MCF 10A (cell line): ENCODE measurements at regions not wholly inside any gene's neighbourhood (a gene's known extent, or its start where the extent isn't known, plus 50 kb on each side); places are given as distances from the start of the nearest gene placed in this dataset.

ENCODE experiments used
- BruUV-seq: library from RNA; stranded (reverse); fragments of 400-500 nt; replicated peaks from 2 replicates; lab custom pipeline; 2021; lab: Mats Ljungman, UMichigan
- CTCF ChIA-PET: fragments of 300-600 bp; sonication (Branson Sonifier 250); formaldehyde crosslinking; extraction: SDS; loops from one replicate; lab custom pipeline; 2021; ENCODE audit warnings: antibody characterized with exemption, inconsistent platforms; lab: Yijun Ruan, JAX
- POLR2A ChIA-PET: fragments of 300-600, 350-650 bp; sonication (Branson Sonifier 250); formaldehyde crosslinking; extraction: SDS; loops from one replicate; lab custom pipeline; 2020; ENCODE audit warnings: antibody characterized with exemption, inconsistent platforms; lab: Yijun Ruan, JAX
- DNase-seq: peaks from one replicate; pipeline ENCODE4 v3.0.0-alpha.2; 2018; ENCODE audit not compliant: unreplicated experiment
- H3K27ac Mint-ChIP-seq: one replicate; pipeline ENCODE4 v1.8.0; 2022; ENCODE audit warnings: mild to moderate bottlenecking, low read depth, mixed read lengths; ENCODE audit not compliant: unreplicated experiment
- H3K27me3 Mint-ChIP-seq: one replicate; pipeline ENCODE4 v1.8.0; 2022; ENCODE audit warnings: mixed read lengths; ENCODE audit not compliant: insufficient read depth, unreplicated experiment
- H3K36me3 Mint-ChIP-seq: one replicate; pipeline ENCODE4 v1.8.0; 2022; ENCODE audit warnings: mild to moderate bottlenecking, moderate library complexity, mixed read lengths; ENCODE audit not compliant: insufficient read depth, unreplicated experiment
- H3K4me1 Mint-ChIP-seq: one replicate; pipeline ENCODE4 v1.8.0; 2022; ENCODE audit warnings: mixed read lengths; ENCODE audit not compliant: insufficient read depth, unreplicated experiment
- H3K4me3 Mint-ChIP-seq: one replicate; pipeline ENCODE4 v1.8.0; 2022; ENCODE audit warnings: mild to moderate bottlenecking, moderate library complexity, mixed read lengths; ENCODE audit not compliant: unreplicated experiment
- H3K9me3 Mint-ChIP-seq: one replicate; pipeline ENCODE4 v1.8.0; 2022; ENCODE audit warnings: mixed read lengths; ENCODE audit not compliant: unreplicated experiment
- CTCF ChIP-seq: fragments of 200-600 bp; IDR thresholded peaks from one replicate; pipeline ENCODE4 v1.8.0; 2022; ENCODE audit warnings: antibody characterized with exemption, mild to moderate bottlenecking; ENCODE audit not compliant: unreplicated experiment
- intact Hi-C: fragments of 100-400 bp; cut with micrococcal nuclease; formaldehyde crosslinking; loops from 2 replicates; pipeline ENCODE4 v1.14.1; 2022

DNA sequence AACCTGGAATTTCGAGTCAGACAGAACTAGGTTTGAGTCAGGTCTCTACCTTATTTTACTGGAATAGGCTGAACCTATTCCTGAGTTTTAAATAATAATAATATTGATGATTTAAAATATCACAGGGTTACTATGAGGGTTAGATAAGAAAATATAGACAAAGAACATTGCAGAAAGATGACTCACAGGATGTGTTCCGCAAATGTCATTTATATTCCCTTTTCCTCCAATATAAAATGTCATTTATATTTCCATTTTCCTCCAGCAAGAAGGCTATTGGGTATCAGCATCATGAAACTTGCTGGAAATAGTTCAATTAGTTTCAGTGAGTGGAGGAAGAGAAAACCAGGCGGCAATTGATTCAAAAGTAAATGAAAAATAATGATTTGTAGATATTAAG is 163.9 kb upstream of the RASSF8 start:
- no peak for DNase-seq
- intact Hi-C loops, result no loop called here
- Mint-ChIP-seq H3K27ac (no peak overlapping the region), H3K27me3 (no peaks in the 10 kb centered on the region), H3K9me3 (peaks cover 6% of the 10 kb centered on the region), H3K36me3 (no peaks in the 10 kb centered on the region), H3K4me3 (no peak overlapping the region), H3K4me1 (peaks cover 20% of the 10 kb centered on the region)
- BruUV-seq, result no TSS peak
- TF ChIP-seq CTCF, result no peak
- ChIA-PET CTCF (no interaction called here), POLR2A (no interaction called here)

- Mint-ChIP-seq H3K36me3 (no peaks in the 10 kb centered on the region), H3K27me3 (no peaks in the 10 kb centered on the region), H3K4me3 (no peak overlapping the region), H3K27ac (no peak overlapping the region), H3K4me1 (peaks cover 24% of the 10 kb centered on the region), H3K9me3 (peaks cover 6% of the 10 kb centered on the region)
- DNase-seq, result no peak
- BruUV-seq, result no TSS peak
- ChIA-PET CTCF (interaction anchor here (1.2 kb wide), 1 partner anchor 10 kb away, joined by 7 read pairs; no protein-coding TSS in a partner anchor), POLR2A (interaction anchor here (0.5 kb wide), 1 partner anchor 177 kb away, joined by 7 read pairs; no protein-coding TSS in a partner anchor)
- intact Hi-C loops, result no loop called here
- TF ChIP-seq CTCF, result no peak
These were observed 161.9 kb upstream of the RASSF8 start for GRCh38 chr12:25796523-25797000.

GRCh38 chr12:25797386-25797785 is 161.1 kb upstream of the RASSF8 start:
- no peak for DNase-seq

DNA sequence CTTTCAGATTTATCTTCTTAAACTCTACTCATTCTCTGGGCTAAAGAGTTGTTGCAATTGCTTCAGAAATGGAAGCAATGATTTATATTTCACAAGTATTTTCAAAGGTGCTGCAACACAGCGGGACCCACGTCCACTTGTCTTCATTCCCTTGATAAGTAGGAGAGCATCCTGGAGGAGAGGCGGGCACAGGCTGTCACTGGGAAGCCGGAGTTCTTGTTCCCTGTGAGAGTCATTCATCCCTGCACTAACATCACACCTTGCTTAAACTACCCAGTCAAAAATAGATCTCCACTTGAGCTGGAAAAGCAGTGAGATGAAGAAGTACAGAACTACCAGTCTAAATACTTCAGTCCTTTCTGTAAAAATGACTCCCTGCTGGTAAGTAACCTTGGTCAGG is 160.5 kb upstream of the RASSF8 start:
- Mint-ChIP-seq H3K36me3 (no peaks in the 10 kb centered on the region), H3K27me3 (no peaks in the 10 kb centered on the region), H3K4me3 (no peak overlapping the region), H3K9me3 (no peaks in the 10 kb centered on the region), H3K27ac (no peak overlapping the region), H3K4me1 (peaks cover 18% of the 10 kb centered on the region)
- TF ChIP-seq CTCF, result no peak
- ChIA-PET POLR2A (interaction anchor here (0.8 kb wide), 1 partner anchor 27 kb away, joined by 3 read pairs; no protein-coding TSS in a partner anchor), CTCF (interaction anchor here (1.2 kb wide), 1 partner anchor 9 kb away, joined by 7 read pairs; no protein-coding TSS in a partner anchor)
- intact Hi-C loops, result no loop called here
- no peak for DNase-seq
- no TSS peak for BruUV-seq

More at GRCh38 chr12:25797386-25797785, 161.1 kb upstream of the RASSF8 start:
- peaks cover 4% of the 10 kb centered on the region for H3K9me3 Mint-ChIP-seq
- ChIA-PET CTCF (interaction anchor here (1.2 kb wide), 1 partner anchor 9 kb away, joined by 7 read pairs; no protein-coding TSS in a partner anchor), POLR2A (no interaction called here)
- no peaks in the 10 kb centered on the region for H3K27me3 Mint-ChIP-seq
- no TSS peak for BruUV-seq
- H3K36me3 Mint-ChIP-seq, result no peaks in the 10 kb centered on the region
- intact Hi-C loops, result no loop called here
- no peak overlapping the region for H3K27ac Mint-ChIP-seq
- no peak overlapping the region for H3K4me3 Mint-ChIP-seq
- no peak for TF ChIP-seq CTCF
- peaks cover 21% of the 10 kb centered on the region for H3K4me1 Mint-ChIP-seq
